SK-N-SH treated with all-trans-retinoic acid at 6 μM for 48 hours (cell line): ENCODE measurements at regions not wholly inside any gene's neighbourhood (a gene's known extent, or its start where the extent isn't known, plus 50 kb on each side); places are given as distances from the start of the nearest gene placed in this dataset.

Experiments
- ISL1 ChIP-seq: fragments of 250-450 bp; sonication (Bioruptor Pico); IDR thresholded peaks from 2 replicates; pipeline ENCODE4 v2.1.2; 2022; ENCODE audit warnings: mild to moderate bottlenecking, moderate library complexity
- RARB ChIP-seq: fragments of 250-450 bp; sonication (Bioruptor Pico); IDR thresholded peaks from 2 replicates; pipeline ENCODE4 v1.8.0; 2021; ENCODE audit warnings: mild to moderate bottlenecking, moderate library complexity
- TF ChIP-seq, protein P1 (sequence below): fragments of 250-450 bp; sonication (Bioruptor Pico); IDR thresholded peaks from 2 replicates; pipeline ENCODE4 v1.5.0; 2020; ENCODE audit warnings: mild to moderate bottlenecking, moderate library complexity

DNA sequence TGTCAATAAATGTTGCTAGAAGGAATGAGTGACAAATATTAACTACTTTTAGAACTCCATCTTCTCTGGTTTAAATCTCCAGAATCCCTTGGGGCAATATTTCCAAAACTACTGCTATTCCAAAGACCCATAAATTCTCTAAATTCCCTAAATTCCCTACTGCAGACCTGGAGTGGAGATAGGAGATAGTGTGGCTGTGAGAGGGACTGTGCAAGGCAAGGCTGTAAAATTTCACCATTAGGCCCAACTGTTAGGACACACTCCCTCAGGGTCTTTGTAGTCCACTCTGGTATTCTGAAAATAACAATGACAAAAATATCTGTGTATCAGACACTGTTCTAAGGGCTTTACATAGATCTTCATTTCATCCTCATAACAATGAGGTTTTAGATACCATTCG is 67.9 kb downstream of the MYL12B start:
- TF ChIP-seq, protein P1, sequence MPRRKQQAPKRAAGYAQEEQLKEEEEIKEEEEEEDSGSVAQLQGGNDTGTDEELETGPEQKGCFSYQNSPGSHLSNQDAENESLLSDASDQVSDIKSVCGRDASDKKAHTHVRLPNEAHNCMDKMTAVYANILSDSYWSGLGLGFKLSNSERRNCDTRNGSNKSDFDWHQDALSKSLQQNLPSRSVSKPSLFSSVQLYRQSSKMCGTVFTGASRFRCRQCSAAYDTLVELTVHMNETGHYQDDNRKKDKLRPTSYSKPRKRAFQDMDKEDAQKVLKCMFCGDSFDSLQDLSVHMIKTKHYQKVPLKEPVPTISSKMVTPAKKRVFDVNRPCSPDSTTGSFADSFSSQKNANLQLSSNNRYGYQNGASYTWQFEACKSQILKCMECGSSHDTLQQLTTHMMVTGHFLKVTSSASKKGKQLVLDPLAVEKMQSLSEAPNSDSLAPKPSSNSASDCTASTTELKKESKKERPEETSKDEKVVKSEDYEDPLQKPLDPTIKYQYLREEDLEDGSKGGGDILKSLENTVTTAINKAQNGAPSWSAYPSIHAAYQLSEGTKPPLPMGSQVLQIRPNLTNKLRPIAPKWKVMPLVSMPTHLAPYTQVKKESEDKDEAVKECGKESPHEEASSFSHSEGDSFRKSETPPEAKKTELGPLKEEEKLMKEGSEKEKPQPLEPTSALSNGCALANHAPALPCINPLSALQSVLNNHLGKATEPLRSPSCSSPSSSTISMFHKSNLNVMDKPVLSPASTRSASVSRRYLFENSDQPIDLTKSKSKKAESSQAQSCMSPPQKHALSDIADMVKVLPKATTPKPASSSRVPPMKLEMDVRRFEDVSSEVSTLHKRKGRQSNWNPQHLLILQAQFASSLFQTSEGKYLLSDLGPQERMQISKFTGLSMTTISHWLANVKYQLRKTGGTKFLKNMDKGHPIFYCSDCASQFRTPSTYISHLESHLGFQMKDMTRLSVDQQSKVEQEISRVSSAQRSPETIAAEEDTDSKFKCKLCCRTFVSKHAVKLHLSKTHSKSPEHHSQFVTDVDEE (CRISPR knock-in tag) = no peak
- TF ChIP-seq ISL1 (CRISPR knock-in tag) (no peak), RARB (CRISPR knock-in tag) (no peak)
